ENCODE measurements at regions not wholly inside any gene's neighbourhood (a gene's known extent, or its start where the extent isn't known, plus 50 kb on each side); places are given as distances from the start of the nearest gene placed in this dataset.

DNA sequence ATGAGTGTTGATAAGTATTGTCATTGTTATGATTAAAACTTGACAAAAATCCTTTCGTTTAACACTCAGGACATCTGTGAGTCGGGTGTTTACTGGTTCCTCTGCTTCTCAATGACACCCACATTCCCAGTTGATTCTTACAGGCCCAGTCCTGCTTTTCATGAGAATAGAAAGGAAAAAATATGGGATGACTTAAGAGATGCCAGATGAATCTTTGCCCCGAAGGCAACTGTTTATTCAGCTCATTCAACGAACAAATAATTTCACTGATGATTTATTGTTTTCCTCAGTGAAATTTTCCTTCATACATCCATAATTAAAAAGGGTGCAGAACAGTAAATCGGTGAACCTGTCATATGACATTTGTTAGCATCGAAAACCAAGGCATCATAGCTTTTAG is 452.4 kb upstream of the WWC1 start:
- TF ChIP-seq MTA2 (IDR thresholded peaks at IDR 0.05; ENCODE audit: low read depth) (no peak), POLR2A (IDR thresholded peaks at IDR 0.05; ENCODE audit: low read depth, low read length) (no peak), ZNF274 (IDR thresholded peaks at IDR 0.05; ENCODE audit: insufficient read depth, insufficient read length) (no peak), RAD21 (IDR thresholded peaks at IDR 0.05; ENCODE audit: insufficient read depth, low read depth, low read length) (no peak), CREB1 (IDR thresholded peaks at IDR 0.05; ENCODE audit: low read depth) (no peak), RB1 (IDR thresholded peaks at IDR 0.05; ENCODE audit: borderline replicate concordance) (no peak), ZNF384 (IDR thresholded peaks at IDR 0.05; ENCODE audit: borderline replicate concordance, low read depth, low read length) (no peak), NFYB (IDR thresholded peaks at IDR 0.05; ENCODE audit: insufficient read depth, low read depth, low read length) (no peak), SMC3 (IDR thresholded peaks at IDR 0.05; ENCODE audit: borderline replicate concordance, low read length) (no peak)
- TF ChIP-seq, protein P1, sequence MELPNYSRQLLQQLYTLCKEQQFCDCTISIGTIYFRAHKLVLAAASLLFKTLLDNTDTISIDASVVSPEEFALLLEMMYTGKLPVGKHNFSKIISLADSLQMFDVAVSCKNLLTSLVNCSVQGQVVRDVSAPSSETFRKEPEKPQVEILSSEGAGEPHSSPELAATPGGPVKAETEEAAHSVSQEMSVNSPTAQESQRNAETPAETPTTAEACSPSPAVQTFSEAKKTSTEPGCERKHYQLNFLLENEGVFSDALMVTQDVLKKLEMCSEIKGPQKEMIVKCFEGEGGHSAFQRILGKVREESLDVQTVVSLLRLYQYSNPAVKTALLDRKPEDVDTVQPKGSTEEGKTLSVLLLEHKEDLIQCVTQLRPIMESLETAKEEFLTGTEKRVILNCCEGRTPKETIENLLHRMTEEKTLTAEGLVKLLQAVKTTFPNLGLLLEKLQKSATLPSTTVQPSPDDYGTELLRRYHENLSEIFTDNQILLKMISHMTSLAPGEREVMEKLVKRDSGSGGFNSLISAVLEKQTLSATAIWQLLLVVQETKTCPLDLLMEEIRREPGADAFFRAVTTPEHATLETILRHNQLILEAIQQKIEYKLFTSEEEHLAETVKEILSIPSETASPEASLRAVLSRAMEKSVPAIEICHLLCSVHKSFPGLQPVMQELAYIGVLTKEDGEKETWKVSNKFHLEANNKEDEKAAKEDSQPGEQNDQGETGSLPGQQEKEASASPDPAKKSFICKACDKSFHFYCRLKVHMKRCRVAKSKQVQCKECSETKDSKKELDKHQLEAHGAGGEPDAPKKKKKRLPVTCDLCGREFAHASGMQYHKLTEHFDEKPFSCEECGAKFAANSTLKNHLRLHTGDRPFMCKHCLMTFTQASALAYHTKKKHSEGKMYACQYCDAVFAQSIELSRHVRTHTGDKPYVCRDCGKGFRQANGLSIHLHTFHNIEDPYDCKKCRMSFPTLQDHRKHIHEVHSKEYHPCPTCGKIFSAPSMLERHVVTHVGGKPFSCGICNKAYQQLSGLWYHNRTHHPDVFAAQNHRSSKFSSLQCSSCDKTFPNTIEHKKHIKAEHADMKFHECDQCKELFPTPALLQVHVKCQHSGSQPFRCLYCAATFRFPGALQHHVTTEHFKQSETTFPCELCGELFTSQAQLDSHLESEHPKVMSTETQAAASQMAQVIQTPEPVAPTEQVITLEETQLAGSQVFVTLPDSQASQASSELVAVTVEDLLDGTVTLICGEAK (IDR thresholded peaks at IDR 0.05; ENCODE audit: borderline replicate concordance), result no peak
- TF ChIP-seq, protein P2, sequence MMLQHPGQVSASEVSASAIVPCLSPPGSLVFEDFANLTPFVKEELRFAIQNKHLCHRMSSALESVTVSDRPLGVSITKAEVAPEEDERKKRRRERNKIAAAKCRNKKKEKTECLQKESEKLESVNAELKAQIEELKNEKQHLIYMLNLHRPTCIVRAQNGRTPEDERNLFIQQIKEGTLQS (IDR thresholded peaks at IDR 0.05; ENCODE audit: borderline replicate concordance, extremely low read depth, low read depth, low read length), result no peak
- TF ChIP-seq, protein P3, sequence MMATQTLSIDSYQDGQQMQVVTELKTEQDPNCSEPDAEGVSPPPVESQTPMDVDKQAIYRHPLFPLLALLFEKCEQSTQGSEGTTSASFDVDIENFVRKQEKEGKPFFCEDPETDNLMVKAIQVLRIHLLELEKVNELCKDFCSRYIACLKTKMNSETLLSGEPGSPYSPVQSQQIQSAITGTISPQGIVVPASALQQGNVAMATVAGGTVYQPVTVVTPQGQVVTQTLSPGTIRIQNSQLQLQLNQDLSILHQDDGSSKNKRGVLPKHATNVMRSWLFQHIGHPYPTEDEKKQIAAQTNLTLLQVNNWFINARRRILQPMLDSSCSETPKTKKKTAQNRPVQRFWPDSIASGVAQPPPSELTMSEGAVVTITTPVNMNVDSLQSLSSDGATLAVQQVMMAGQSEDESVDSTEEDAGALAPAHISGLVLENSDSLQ (IDR thresholded peaks at IDR 0.05), result no peak

All from GM12878 (cell line).